ENCODE measurements at regions not wholly inside any gene's neighbourhood (a gene's known extent, or its start where the extent isn't known, plus 50 kb on each side); places are given as distances from the start of the nearest gene placed in this dataset.

DNA sequence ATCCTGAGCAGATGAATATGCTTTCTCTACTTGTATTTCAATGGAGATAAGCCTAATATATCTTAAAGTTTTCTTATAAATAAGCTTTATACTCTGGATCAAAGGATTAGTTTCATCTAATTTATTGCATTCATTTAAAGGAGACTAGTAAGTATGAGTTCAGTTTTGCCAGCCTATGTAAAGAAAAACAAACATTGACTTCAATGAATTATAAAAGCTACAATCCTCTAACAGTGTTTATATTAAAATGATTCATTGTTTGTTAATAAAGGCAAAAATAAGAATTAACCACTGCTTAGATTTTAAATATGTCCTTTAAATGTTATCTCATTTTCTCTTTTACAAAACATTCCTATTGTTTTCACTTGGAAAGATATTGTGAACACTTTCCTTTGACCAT, 566.0 kb downstream of the EPHA4 start:
- H3K9me3 Mint-ChIP-seq, result no peaks in the 10 kb centered on the region
- no peak for ATAC-seq (ENCODE audit: poor library complexity)
- no peak for DNase-seq
- intact Hi-C loops (cut with DNase I, micrococcal nuclease), result no loop called here
- Histone ChIP-seq H3K27ac (ENCODE audit: low read depth in 1 of 2, low read length in 2 of 2) (no peak overlapping the region), H3K9me3 (ENCODE audit: control insufficient read depth in 1 of 2, insufficient read depth in 1 of 2, low read length in 2 of 2) (no peaks in the 10 kb centered on the region), H3K36me3 (ENCODE audit: insufficient read depth, low read length) (no peaks in the 10 kb centered on the region), H3K4me1 (ENCODE audit: insufficient read depth, low read length) (no peaks in the 10 kb centered on the region), H3K27me3 (ENCODE audit: control insufficient read depth in 1 of 2, insufficient read depth in 2 of 2, low read length in 2 of 2) (no peaks in the 10 kb centered on the region), H3K4me3 (ENCODE audit: low read length) (no peak overlapping the region)
- no peak overlapping the region for H3K4me3 Mint-ChIP-seq
- H3K27me3 Mint-ChIP-seq, result no peaks in the 10 kb centered on the region
- POLR2A ChIA-PET, result no interaction called here
- no peaks in the 10 kb centered on the region for H3K4me1 Mint-ChIP-seq (ENCODE audit: low read depth)
- CTCF ChIA-PET, result no interaction called here
- no peaks in the 10 kb centered on the region for H3K36me3 Mint-ChIP-seq (ENCODE audit: low read depth)
- TF ChIP-seq, protein P1, sequence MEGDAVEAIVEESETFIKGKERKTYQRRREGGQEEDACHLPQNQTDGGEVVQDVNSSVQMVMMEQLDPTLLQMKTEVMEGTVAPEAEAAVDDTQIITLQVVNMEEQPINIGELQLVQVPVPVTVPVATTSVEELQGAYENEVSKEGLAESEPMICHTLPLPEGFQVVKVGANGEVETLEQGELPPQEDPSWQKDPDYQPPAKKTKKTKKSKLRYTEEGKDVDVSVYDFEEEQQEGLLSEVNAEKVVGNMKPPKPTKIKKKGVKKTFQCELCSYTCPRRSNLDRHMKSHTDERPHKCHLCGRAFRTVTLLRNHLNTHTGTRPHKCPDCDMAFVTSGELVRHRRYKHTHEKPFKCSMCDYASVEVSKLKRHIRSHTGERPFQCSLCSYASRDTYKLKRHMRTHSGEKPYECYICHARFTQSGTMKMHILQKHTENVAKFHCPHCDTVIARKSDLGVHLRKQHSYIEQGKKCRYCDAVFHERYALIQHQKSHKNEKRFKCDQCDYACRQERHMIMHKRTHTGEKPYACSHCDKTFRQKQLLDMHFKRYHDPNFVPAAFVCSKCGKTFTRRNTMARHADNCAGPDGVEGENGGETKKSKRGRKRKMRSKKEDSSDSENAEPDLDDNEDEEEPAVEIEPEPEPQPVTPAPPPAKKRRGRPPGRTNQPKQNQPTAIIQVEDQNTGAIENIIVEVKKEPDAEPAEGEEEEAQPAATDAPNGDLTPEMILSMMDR (IDR thresholded peaks at IDR 0.05), result no peak
- H3K27ac Mint-ChIP-seq, result no peak overlapping the region

DNA sequence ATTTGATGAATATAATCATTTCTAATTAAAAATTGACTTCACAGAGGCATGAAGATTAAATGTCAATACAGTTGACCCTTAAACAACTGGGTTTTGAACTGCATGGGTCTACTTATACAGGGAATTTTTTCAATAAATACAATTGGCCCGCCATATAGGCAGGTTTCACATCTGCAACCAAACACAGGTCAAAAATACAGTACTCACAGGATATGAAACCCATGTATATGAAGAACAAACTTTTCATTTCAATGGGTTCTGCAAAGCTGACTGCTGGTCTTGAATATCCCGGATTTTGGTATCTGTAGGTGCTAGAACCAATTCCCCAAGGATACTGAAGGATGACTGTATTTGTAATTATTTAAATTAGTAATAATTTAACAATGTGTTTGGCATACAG, 555.6 kb downstream of the EPHA4 start:
- ChIA-PET CTCF (no interaction called here), POLR2A (no interaction called here)
- H3K27me3 Mint-ChIP-seq, result no peaks in the 10 kb centered on the region
- Histone ChIP-seq H3K27me3 (ENCODE audit: control insufficient read depth in 1 of 2, insufficient read depth in 2 of 2, low read length in 2 of 2) (no peaks in the 10 kb centered on the region), H3K27ac (ENCODE audit: low read depth in 1 of 2, low read length in 2 of 2) (no peak overlapping the region), H3K9me3 (ENCODE audit: control insufficient read depth in 1 of 2, insufficient read depth in 1 of 2, low read length in 2 of 2) (no peaks in the 10 kb centered on the region), H3K4me3 (ENCODE audit: low read length) (no peak overlapping the region), H3K36me3 (ENCODE audit: insufficient read depth, low read length) (no peaks in the 10 kb centered on the region), H3K4me1 (ENCODE audit: insufficient read depth, low read length) (no peaks in the 10 kb centered on the region)
- H3K27ac Mint-ChIP-seq, result no peak overlapping the region
- ATAC-seq (ENCODE audit: poor library complexity) (no peak), DNase-seq (no peak)
- no peaks in the 10 kb centered on the region for H3K4me1 Mint-ChIP-seq (ENCODE audit: low read depth)
- intact Hi-C loops (cut with DNase I, micrococcal nuclease), result no loop called here
- TF ChIP-seq, protein P1 (IDR thresholded peaks at IDR 0.05), result no peak
- H3K4me3 Mint-ChIP-seq, result no peak overlapping the region
- H3K36me3 Mint-ChIP-seq (ENCODE audit: low read depth), result no peaks in the 10 kb centered on the region
- no peaks in the 10 kb centered on the region for H3K9me3 Mint-ChIP-seq

DNA sequence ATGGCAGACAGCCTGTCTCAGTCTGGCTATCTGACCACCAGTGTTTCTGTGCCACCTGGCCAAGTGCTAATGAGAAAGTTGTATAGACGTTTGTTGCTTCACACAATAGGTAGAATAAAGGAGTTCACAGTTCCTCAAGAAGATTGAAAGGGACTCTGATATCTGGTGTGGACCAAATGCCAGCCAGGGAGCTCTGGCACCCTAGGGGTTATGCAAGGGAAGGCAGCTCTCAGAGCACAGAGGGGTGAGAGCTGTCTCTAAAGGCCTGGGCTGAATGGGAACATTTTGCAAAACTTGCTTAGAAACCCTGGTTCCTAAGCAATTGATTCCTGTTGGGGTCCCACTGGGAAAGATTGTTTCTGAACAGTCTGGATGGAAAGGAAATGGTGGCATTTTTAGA, 553.8 kb downstream of the EPHA4 start:
- H3K27ac ChIP-seq (ENCODE audit: low read depth in 1 of 2, low read length in 2 of 2), result no peak overlapping the region
- ATAC-seq (ENCODE audit: poor library complexity) (no peak), DNase-seq (no peak)
- Mint-ChIP-seq H3K4me3 (no peak overlapping the region), H3K9me3 (no peaks in the 10 kb centered on the region), H3K36me3 (ENCODE audit: low read depth) (no peaks in the 10 kb centered on the region), H3K27me3 (peaks cover 7% of the 10 kb centered on the region), H3K4me1 (ENCODE audit: low read depth) (no peaks in the 10 kb centered on the region), H3K27ac (no peak overlapping the region)
- no peaks in the 10 kb centered on the region for H3K9me3 ChIP-seq (ENCODE audit: control insufficient read depth in 1 of 2, insufficient read depth in 1 of 2, low read length in 2 of 2)
- CTCF ChIA-PET, result no interaction called here
- H3K4me1 ChIP-seq (ENCODE audit: insufficient read depth, low read length), result no peaks in the 10 kb centered on the region
- H3K27me3 ChIP-seq (ENCODE audit: control insufficient read depth in 1 of 2, insufficient read depth in 2 of 2, low read length in 2 of 2), result no peaks in the 10 kb centered on the region
- POLR2A ChIA-PET, result no interaction called here
- intact Hi-C loops (cut with DNase I, micrococcal nuclease), result no loop called here
- H3K4me3 ChIP-seq (ENCODE audit: low read length), result no peak overlapping the region
- TF ChIP-seq, protein P1 (IDR thresholded peaks at IDR 0.05), result no peak
- no peaks in the 10 kb centered on the region for H3K36me3 ChIP-seq (ENCODE audit: insufficient read depth, low read length)
